ENCODE measurements at regions not wholly inside any gene's neighbourhood (a gene's known extent, or its start where the extent isn't known, plus 50 kb on each side); places are given as distances from the start of the nearest gene placed in this dataset.

- Histone ChIP-seq H3K9me1 (ENCODE audit: control insufficient read depth, insufficient read depth, low read length) (no peaks in the 10 kb centered on the region), H3K36me3 (ENCODE audit: control insufficient read depth, insufficient read depth, low read length) (no peaks in the 10 kb centered on the region), H3K4me3 (no peak overlapping the region), H3K79me2 (ENCODE audit: control insufficient read depth, insufficient read depth, low read length) (no peaks in the 10 kb centered on the region), H3K27me3 (ENCODE audit: control insufficient read depth in 2 of 2, insufficient read depth in 2 of 2, low read length in 2 of 2) (no peaks in the 10 kb centered on the region), H3K9me3 (replicated peaks; ENCODE audit: control insufficient read depth, insufficient read depth, low read depth, low read length) (no peaks in the 10 kb centered on the region), H4K20me1 (replicated peaks; ENCODE audit: control insufficient read depth, insufficient read depth, low read length) (no peaks in the 10 kb centered on the region), H2AFZ (ENCODE audit: low read depth, low read length) (no peak overlapping the region), H3K4me1 (replicated peaks in 1 of 2; ENCODE audit: control insufficient read depth in 2 of 2, insufficient read depth in 2 of 2, low read length in 2 of 2) (no peaks in the 10 kb centered on the region), H3K9ac (ENCODE audit: insufficient read depth in 1 of 2, low read depth in 2 of 2, low read length in 2 of 2) (no peak overlapping the region), H3K27ac (ENCODE audit: extremely low read depth, low read depth, low read length) (no peak overlapping the region), H3K4me2 (ENCODE audit: insufficient read depth, low read length) (no peak overlapping the region)
- intact Hi-C loops (cut with micrococcal nuclease), result no loop called here
- POLR2A ChIA-PET, result no interaction called here
- FAIRE-seq (no peak), ATAC-seq (no peak), DNase-seq (ENCODE audit: extremely low read depth in 1 of 4, low spot score in 3 of 4) (no peak)
- CTCF ChIA-PET (ENCODE audit: low intra/inter-chr PET ratio), result no interaction called here
- in situ Hi-C loops (cut with MboI), result no loop called here
- 0% methylated on average over 1 of the region's 1 CpG for WGBS (ENCODE audit: insufficient coverage, low coverage, missing lambda C conversion rate)
- no TSS peak for BruUV-seq (replicated peaks)
- no peak for TF ChIP-seq ASH1L (IDR thresholded peaks at IDR 0.05; ENCODE audit: borderline replicate concordance, low read depth, partially characterized antibody)
- TF ChIP-seq MLLT1 (IDR thresholded peaks at IDR 0.05), result no peak
- TF ChIP-seq SETDB1 (IDR thresholded peaks at IDR 0.05; ENCODE audit: low read length), result no peak
- TF ChIP-seq SIX5 (IDR thresholded peaks at IDR 0.05; ENCODE audit: borderline replicate concordance in 1 of 2, insufficient read depth in 1 of 2, low read depth in 1 of 2, low read length in 2 of 2), result no peak
- TF ChIP-seq ZNF639 (CRISPR knock-in tag; conservative IDR thresholded peaks at IDR 0.05 in 1 of 2, IDR thresholded peaks at IDR 0.05 in 1 of 2), result no peak
Measured at GRCh38 chr3:24972491-24972890, 455.6 kb upstream of the RARB start.

Measured in K562 (cell line).